HG02759 (cell line): ENCODE measurements at regions not wholly inside any gene's neighbourhood (a gene's known extent, or its start where the extent isn't known, plus 50 kb on each side); places are given as distances from the start of the nearest gene placed in this dataset.
A peak's percentile ranks its signal among the peaks of the same experiment; 100 is the strongest.

Experiments
- ATAC-seq: cut with Tn5 transposase; IDR thresholded peaks from one replicate; pipeline ENCODE4 v1.9.1; 2021; ENCODE audit warnings: mild to moderate bottlenecking, moderate library complexity; ENCODE audit not compliant: unreplicated experiment

GRCh38 chr2:108139521-108139920, 100.2 kb upstream of the SULT1C3 start:
- no peak for ATAC-seq

- no peak for ATAC-seq
Observed at GRCh38 chr2:108145557-108146326, 94.0 kb upstream of the SULT1C3 start.

DNA sequence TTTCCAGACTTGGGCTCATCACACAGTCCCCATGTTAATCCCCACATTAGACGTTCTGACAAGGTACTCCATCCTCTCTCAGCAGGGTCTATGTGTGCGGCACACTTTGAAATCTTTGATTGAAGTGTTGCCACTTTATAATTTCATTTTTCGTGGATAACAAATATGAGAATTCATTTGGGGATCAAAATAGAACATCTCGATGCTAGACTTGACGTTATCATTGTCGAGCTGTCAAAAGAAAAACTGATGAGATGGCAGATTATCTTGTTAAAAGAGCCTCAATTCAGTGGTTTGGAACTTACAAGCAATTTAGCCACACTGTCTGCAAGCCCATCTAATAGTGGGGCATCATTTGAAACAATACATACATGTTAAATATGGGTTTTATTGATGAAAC, 91.2 kb upstream of the SULT1C3 start:
- ATAC-seq = no peak

DNA sequence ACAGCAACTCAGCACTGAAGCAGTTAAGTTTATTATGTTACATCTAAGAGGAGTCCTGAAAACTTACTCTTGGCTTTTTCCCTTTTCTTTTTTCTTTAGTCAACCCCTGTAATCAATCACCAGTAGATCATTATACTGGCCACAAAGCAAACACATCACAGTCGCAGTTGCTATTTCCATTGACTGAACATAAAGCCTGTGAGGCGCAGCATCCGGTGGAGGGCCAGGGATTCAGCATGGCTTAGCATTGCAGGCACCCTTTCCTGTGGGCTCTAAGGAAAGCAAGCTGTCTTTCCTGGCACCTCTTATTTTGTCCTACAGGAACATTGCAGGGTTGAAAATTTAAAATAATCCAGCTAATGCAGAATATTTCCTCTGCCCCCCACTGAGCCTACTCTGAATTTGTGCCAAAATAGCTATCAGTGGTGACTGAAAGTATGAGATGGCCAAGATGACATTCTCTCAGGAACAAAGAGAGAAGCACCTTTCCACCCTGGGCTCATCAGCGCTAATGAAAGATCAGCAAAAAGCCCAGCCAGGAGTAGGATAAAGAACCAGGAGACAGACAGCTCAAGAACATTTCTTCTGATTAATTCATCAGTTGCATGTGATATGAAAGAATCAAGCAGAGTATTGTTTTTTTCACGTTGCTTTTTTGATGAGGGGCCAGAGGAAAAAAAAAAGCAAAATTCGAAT, 85.3 kb upstream of the SULT1C3 start:
- ATAC-seq = no peak

DNA sequence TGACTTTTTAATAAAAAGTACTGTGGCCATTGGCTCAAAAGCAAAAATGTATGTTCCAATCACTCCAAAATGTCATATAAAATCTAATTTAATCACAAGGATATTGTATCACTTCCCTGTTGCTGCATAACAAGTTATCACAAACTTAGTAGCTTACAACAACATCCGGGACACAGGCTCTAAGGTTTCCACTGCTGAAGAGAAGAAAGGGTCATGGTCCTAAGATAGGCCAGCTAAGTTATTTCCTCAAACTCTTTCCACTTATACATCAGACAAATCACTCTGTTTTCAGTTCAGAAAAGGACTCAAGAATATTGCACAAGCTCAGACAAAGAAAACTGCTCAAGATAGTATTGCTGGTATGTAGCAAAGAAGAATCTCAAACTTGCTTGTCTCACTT, 78.5 kb upstream of the SULT1C3 start:
- no peak for ATAC-seq

GRCh38 chr2:108164318-108164717, 75.5 kb upstream of the SULT1C3 start:
- no peak for ATAC-seq

DNA sequence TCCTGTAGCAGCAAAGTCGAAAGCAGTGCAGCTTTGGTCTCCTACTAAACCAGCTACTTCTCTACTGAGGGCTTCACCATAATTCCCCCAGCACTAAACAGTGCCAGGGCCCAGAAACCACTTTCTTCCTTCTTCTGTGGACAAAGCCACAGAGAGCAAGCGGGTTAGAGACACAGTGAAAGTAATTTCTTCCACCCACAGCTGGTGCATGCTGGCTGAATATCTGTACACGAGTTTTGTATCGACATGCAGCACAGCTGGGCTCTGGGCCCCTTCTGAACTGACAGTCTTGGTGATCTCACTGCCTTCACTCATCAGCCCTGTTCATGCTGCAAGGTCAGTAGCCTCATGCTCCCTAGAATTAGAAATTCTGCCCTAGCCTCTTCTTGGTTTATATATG, 74.0 kb upstream of the SULT1C3 start:
- no peak for ATAC-seq

DNA sequence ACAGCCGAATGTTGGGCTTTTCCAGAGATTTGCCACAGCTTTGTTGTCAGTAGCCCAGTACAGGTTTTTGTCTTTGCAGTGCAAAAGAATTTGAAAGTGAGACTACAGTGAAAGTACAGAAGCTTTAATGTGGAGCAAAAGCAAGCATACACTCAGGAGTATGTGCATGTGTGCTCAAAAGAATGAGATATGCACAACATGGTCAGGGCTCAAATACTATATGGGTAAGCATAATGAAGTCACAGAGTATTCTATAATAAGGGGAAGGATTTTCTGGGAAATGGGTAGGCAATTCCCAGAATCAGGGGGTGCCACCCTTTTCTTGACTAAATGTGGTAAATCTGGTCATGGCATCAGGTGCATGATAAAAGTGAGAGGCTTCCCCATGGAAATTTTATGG, 72.1 kb upstream of the SULT1C3 start:
- no peak for ATAC-seq

- no peak for ATAC-seq
Observed at GRCh38 chr2:108169982-108170625, 69.7 kb upstream of the SULT1C3 start.

- no peak for ATAC-seq
Observed at GRCh38 chr2:108171657-108172056, 68.1 kb upstream of the SULT1C3 start.

DNA sequence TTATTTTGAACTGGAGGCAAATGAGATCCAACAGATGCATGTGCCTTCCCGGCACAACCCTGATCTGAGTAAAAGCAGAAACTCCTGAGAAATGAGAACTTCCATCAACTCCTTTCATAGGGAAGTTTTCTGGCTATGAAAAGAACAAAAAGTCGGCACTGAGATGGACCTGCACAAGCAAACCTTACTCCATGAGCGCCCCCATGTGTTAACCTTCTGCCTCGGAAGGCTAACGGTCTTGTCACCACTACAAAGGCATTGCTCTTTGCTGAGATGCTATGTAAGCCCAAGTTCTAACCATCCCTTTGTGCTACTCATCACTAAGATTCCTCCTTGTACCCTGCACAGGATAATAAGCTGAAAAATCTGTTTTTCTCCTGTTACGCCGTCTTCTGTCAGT, 57.3 kb upstream of the SULT1C3 start:
- no peak for ATAC-seq

DNA sequence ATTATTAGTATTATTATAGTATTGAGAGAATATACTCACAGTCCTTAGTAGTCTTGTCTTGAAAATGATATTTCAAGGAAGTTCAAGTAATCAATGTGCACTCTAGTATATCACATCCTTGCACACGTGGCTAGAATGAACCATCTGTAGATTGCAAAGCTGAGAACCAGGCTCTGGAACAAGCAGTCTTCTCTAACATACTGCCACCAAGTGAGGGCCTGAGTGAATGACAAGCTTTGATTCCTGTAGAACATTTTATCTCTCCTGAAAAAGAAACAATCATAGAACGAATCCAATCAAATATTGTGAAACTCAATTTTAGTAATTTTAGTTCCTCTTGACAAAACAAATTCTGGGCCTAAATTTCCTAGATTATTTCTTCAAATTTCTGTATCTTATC, 55.3 kb upstream of the SULT1C3 start:
- ATAC-seq = peak; percentile 67

GRCh38 chr2:108189316-108189715, 50.5 kb upstream of the SULT1C3 start:
- ATAC-seq = no peak
